PC-9 (cell line): ENCODE measurements at regions not wholly inside any gene's neighbourhood (a gene's known extent, or its start where the extent isn't known, plus 50 kb on each side); places are given as distances from the start of the nearest gene placed in this dataset.

Source experiments
- BruUV-seq: library from RNA; stranded (reverse); fragments of 400-500 nt; replicated peaks from 2 replicates; lab custom pipeline; 2021; lab: Mats Ljungman, UMichigan
- CTCF ChIA-PET: fragments of 300-600 bp; sonication (Branson Sonifier 250); formaldehyde crosslinking; loops from one replicate; lab custom pipeline; 2022; ENCODE audit warnings: antibody characterized with exemption; lab: Charles Lee
- POLR2A ChIA-PET: fragments of 300-600 bp; sonication (Branson Sonifier 250); formaldehyde crosslinking; loops from one replicate; lab custom pipeline; 2022; ENCODE audit warnings: antibody characterized with exemption; ENCODE audit not compliant: unreplicated experiment; lab: Charles Lee
- DNase-seq, 2 experiments: peaks; one replicate each; pipeline versions ENCODE4 v3.0.0 to v3.0.0-alpha.2; 2015 to 2022; ENCODE audit warnings: mixed read lengths in 1 of 2
- H2AFZ ChIP-seq: fragments of 200-600 bp; sonication (generic); 2 replicates; pipeline ENCODE4 v1.8.1; 2017; ENCODE audit warnings: antibody characterized with exemption
- H3F3A ChIP-seq: fragments of 200-600 bp; sonication (generic); 2 replicates; pipeline ENCODE4 v1.8.1; 2017; ENCODE audit warnings: antibody characterized with exemption, mild to moderate bottlenecking, low read depth; ENCODE audit not compliant: insufficient read depth
- H3K27ac ChIP-seq: fragments of 200-600 bp; sonication (generic); 2 replicates; pipeline ENCODE4 v1.6.1; 2016; ENCODE audit warnings: mixed run types
- H3K27me3 ChIP-seq: fragments of 200-600 bp; sonication (generic); 2 replicates; pipeline ENCODE4 v1.6.1; 2016; ENCODE audit warnings: low read depth, mixed run types; ENCODE audit not compliant: insufficient read depth
- H3K36me3 ChIP-seq: fragments of 200-600 bp; sonication (generic); 2 replicates; pipeline ENCODE4 v1.6.1; 2016; ENCODE audit warnings: low read depth, mixed run types
- H3K4me1 ChIP-seq: fragments of 200-600 bp; sonication (generic); replicated peaks from 2 replicates; pipeline ENCODE4 v1.6.1; 2016; ENCODE audit warnings: mixed run types; ENCODE audit not compliant: insufficient read depth
- H3K4me2 ChIP-seq: fragments of 200-600 bp; sonication (generic); 2 replicates; pipeline ENCODE4 v1.6.1; 2017; ENCODE audit warnings: mixed run types
- H3K4me3 ChIP-seq: fragments of 200-600 bp; sonication (generic); 2 replicates; pipeline ENCODE4 v1.6.1; 2016; ENCODE audit warnings: mixed run types
- H3K79me2 ChIP-seq: fragments of 200-600 bp; sonication (generic); 2 replicates; pipeline ENCODE4 v1.6.1; 2017; ENCODE audit warnings: low read depth, mixed run types
- H3K9me2 ChIP-seq: fragments of 200-600 bp; sonication (generic); 2 replicates; pipeline ENCODE4 v1.8.1; 2017; ENCODE audit warnings: mild to moderate bottlenecking; ENCODE audit not compliant: insufficient read depth
- H3K9me3 ChIP-seq: fragments of 200-600 bp; sonication (generic); 2 replicates; pipeline ENCODE4 v1.8.1; 2016; ENCODE audit warnings: low read depth; ENCODE audit not compliant: insufficient read depth
- H4K20me1 ChIP-seq: fragments of 200-600 bp; sonication (generic); 2 replicates; pipeline ENCODE4 v1.8.1; 2017; ENCODE audit not compliant: insufficient read depth
- CTCF ChIP-seq: fragments of 200-600 bp; sonication (generic); conservative IDR thresholded peaks from 2 replicates; pipeline ENCODE4 v1.6.1; 2017; ENCODE audit warnings: mixed run types, antibody characterized with exemption, mild to moderate bottlenecking, moderate library complexity
- EZH2 ChIP-seq: fragments of 200-600 bp; sonication (generic); IDR thresholded peaks from 2 replicates; pipeline ENCODE4 v1.8.0; 2017; ENCODE audit warnings: antibody characterized with exemption, low read depth
- intact Hi-C: fragments of 100-400 bp; cut with micrococcal nuclease; formaldehyde crosslinking; loops from one replicate; pipeline ENCODE4 v1.10.0; 2022; ENCODE audit not compliant: unreplicated experiment

GRCh38 chr2:239750929-239751678 lies 274.0 kb downstream of the NDUFA10 start:
- no TSS peak for BruUV-seq
- no peak for DNase-seq
- Histone ChIP-seq H3K4me3 (no peak overlapping the region), H2AFZ (no peak overlapping the region), H3K36me3 (no peaks in the 10 kb centered on the region), H3K4me2 (no peak overlapping the region), H4K20me1 (no peaks in the 10 kb centered on the region), H3K9me3 (no peaks in the 10 kb centered on the region), H3K27ac (no peak overlapping the region), H3K9me2 (no peaks in the 10 kb centered on the region), H3K4me1 (no peaks in the 10 kb centered on the region), H3K79me2 (no peaks in the 10 kb centered on the region), H3K27me3 (peaks cover 97% of the 10 kb centered on the region), H3F3A (no peaks in the 10 kb centered on the region)
- ChIA-PET POLR2A (no interaction called here), CTCF (no interaction called here)
- intact Hi-C loops: no loop called here
- TF ChIP-seq CTCF (no peak), EZH2 (no peak)

- no peak for DNase-seq
- Histone ChIP-seq H3K27ac (no peak overlapping the region), H4K20me1 (no peaks in the 10 kb centered on the region), H3K9me3 (no peaks in the 10 kb centered on the region), H3K36me3 (no peaks in the 10 kb centered on the region), H3K4me3 (no peak overlapping the region), H3K4me2 (no peak overlapping the region), H3K9me2 (no peaks in the 10 kb centered on the region), H3K79me2 (no peaks in the 10 kb centered on the region), H3K27me3 (peaks cover 99% of the 10 kb centered on the region), H2AFZ (no peak overlapping the region), H3F3A (no peaks in the 10 kb centered on the region), H3K4me1 (no peaks in the 10 kb centered on the region)
- POLR2A ChIA-PET: no interaction called here
- intact Hi-C loops: no loop called here
- TF ChIP-seq CTCF: no peak
- TF ChIP-seq EZH2: no peak
- CTCF ChIA-PET: no interaction called here
- no TSS peak for BruUV-seq
Observed at GRCh38 chr2:239750045-239750835, 274.9 kb downstream of the NDUFA10 start.

GRCh38 chr2:239749272-239749873 lies 275.8 kb downstream of the NDUFA10 start:
- no peaks in the 10 kb centered on the region for H3K4me1 ChIP-seq
- intact Hi-C loops: no loop called here
- BruUV-seq: no TSS peak
- H3K36me3 ChIP-seq: no peaks in the 10 kb centered on the region
- POLR2A ChIA-PET: no interaction called here
- H3K9me2 ChIP-seq: no peaks in the 10 kb centered on the region
- H3F3A ChIP-seq: no peaks in the 10 kb centered on the region
- no peak overlapping the region for H3K27ac ChIP-seq
- H3K27me3 ChIP-seq: peaks cover 99% of the 10 kb centered on the region
- no peak overlapping the region for H3K4me3 ChIP-seq
- no peaks in the 10 kb centered on the region for H3K79me2 ChIP-seq
- H3K9me3 ChIP-seq: no peaks in the 10 kb centered on the region
- CTCF ChIA-PET: no interaction called here
- H2AFZ ChIP-seq: no peak overlapping the region
- no peak for DNase-seq
- TF ChIP-seq EZH2 (no peak), CTCF (no peak)
- H3K4me2 ChIP-seq: no peak overlapping the region
- no peaks in the 10 kb centered on the region for H4K20me1 ChIP-seq
